ENCODE measurements at regions not wholly inside any gene's neighbourhood (a gene's known extent, or its start where the extent isn't known, plus 50 kb on each side); places are given as distances from the start of the nearest gene placed in this dataset.
"Not testable (repeated sequence)": the region's sequence is repeated elsewhere in the genome, so short reads cannot be mapped to it uniquely, and the experiment has no call there.

GRCh38 chr5:18487928-18488480 lies 853.7 kb downstream of the TAF11L14 start:
- no peak for DNase-seq

DNA sequence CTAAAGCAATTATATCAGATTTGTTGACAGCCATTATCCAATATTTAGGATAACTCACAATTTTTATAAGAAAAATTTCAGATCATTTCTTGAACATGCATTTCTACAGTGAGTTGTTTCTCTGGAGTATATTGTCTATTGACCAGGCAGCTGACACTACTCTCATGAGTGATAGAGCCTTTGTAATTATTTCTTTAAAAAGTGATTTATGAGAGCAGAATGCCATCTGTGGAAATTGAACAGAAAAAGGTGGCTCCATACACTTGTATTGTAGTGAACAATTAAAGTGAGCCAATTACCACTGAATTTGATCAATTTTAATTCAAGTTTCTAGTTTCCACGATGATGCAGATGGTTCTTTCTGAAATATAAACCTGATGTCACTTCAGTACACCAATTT lies 855.4 kb downstream of the TAF11L14 start:
- DNase-seq = no peak

DNA sequence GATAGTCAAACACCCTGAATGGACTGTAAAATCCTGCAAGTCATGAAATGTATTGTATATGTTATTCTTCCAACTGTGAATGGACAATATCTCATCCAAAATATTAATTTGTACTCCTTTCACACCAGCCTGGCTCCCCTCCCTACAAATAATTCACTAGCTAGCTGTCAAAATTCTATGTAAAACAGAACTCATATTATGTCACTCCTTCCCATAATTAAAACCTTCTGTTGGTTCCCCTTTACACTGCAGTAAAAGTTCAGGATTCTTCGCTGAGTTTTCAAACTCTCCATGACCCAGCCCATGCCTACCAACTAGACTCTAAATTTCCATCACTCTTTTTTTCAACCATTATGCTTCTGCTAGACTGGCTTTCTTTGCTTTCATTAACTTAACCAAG lies 857.1 kb downstream of the TAF11L14 start:
- no peak for DNase-seq

DNA sequence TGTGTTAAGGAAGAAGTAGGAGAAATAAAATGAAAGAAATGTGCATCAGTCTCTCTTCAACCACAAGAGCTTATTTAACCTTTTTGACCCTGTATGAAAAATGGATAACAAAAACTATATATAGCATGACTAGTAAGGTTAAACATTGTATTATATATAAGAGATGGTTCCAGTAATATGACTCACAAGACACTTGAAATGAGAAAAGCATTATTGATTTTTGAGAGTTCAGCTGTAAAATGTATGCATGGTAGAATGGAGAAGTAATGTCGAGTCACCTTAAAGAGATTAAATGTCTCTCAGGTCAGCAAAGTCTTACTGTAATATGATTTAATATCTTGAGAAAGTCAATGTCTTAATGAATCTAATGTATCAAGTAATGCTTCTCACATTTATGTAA lies 860.9 kb downstream of the TAF11L14 start:
- no peak for DNase-seq

GRCh38 chr5:18496041-18496440 lies 861.8 kb downstream of the TAF11L14 start:
- no peak for DNase-seq

DNA sequence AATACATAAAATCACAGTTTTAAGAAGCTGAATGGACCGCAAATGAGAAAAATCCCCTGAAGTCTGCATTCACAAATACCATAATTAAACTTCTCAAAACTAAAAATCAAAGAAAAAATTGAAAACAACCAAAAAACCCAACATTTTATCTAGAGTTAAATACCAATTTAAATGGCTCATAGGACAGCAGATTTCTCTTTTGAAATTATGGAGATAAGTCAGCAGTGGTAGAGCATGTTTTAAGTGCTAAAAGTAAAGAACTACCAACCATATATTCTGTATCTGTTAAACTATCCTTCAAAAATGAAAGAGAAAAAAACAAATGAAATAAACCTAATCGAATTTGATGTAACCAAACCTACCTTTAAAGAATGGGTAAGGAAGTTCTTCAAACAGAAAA lies 862.8 kb downstream of the TAF11L14 start:
- DNase-seq = no peak

DNA sequence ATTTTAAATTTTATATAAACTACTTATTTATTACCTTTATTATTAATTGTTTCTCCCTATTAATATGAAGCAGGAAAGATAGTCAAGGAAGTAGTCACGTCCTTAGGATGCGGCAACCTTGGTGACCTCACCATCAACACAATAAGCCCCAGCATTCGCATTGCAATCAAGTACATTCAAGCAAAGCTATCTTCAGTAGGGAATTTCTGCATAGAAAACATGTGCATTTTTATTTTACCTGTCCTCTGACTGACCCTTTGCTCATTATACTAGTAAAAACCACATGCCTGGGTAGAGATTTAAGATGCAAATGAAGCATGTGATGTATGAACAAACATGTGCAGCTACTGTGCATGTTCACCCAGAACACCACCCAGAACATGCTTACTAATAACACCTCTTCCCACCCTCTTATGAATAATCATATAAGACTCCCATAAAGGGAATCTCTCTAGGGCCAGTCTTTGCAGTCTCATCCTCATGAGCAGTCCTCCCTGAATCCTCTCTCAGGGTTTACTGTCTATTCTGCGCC lies 869.6 kb downstream of the TAF11L14 start:
- DNase-seq = no peak

- DNase-seq = no peak
Measured at GRCh38 chr5:18507114-18507513, 872.9 kb downstream of the TAF11L14 start.

DNA sequence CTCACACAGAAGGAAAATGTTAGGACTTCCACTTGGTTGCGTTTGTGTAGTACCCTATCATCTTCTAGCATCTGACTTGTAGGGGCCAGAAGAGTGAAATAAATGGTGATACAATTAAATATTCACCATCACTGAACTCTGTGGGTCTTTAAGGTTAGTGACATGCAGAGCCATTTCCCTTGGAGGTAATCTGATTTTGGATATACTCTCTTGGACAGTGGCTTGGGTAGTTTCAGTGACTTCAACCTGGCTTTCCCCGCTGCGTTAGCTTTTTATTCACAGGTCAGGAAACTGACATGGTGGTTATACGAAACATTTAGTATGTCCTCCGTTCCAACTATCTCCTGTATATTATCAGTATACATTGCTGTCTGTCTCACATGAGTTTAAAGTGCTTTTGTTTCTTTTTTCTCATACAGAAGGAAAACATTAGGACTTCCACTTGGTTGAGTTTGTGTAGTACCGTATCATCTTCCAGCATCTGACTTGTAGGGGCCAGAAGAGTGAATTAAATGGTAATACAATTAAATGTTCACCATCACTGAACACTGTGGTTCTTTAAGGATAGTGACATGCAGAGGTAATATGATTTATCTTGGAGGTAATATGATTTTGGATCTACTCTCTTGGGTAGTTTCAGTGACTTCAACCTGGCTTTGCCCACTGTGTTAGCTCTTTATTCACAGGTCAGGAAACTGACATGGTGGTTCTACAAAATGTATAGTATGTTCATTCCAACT lies 883.6 kb downstream of the TAF11L14 start:
- DNase-seq = no peak

DNA sequence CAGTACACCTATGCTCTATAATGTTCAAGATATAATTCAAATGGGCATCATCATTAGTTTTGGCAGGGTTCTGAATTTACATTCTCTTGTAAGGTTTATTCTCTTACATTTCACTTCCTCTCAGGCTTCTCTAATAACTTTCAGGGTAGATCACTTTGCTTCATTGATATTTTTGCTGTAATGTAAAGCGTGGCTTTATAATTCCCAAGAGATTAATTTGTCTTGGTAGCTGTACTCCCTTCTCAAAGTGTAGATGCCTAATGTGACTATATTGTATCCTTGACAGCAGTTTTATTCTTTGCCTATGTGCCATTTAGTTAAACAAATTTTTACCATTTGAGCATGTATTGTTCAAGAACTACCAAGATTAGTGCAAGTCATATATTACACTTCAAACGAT lies 889.1 kb downstream of the TAF11L14 start:
- no peak for DNase-seq

DNA sequence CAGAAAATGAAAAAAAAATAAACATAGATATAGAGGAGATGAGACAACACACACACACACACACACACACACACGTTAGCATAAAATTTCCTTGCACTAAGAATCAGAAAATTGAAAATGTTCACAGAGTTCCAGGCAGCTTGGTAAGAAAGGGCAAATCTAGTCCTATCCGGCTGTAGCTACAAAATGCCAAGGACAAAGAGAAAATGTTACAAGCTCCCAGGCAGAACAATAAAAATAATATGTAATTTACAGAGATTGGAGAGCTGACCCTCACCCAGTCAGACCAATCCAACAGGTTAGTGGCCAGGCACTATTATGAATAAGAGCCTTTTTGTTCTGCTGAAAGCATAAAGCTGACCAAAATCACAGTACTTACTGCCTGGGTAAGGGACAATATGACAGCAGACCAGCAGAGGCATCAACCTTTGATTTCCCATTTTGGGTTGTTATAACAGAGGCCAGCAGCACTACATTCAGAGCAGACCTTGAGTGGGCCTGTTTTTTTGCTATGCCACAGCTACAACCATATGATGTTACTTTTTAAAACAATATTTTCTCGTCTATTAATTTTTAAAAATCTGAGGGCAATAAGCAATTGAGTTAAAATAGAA lies 892.6 kb downstream of the TAF11L14 start:
- DNase-seq = no peak

- DNase-seq = no peak
Measured at GRCh38 chr5:18533137-18533536, 898.9 kb downstream of the TAF11L14 start.

DNA sequence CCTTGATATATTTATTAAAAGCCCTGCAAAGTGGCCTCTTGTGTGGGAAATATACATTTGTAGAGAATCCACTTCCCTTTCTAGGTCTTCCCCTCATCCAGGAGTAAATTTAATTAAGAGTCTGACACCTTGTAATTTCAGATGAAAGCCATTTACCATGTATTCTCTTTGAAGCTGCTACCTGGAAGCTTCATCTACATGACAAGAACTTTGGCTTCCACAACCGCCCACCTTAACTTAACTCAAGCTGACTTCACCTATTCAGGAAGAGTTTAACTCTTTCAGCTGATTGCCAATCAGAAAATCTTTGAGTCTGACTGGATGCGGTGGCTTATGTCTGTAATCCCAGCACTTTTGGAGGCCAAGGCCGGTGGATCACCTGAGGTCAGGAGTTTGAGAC lies 899.9 kb downstream of the TAF11L14 start:
- DNase-seq = no peak

DNA sequence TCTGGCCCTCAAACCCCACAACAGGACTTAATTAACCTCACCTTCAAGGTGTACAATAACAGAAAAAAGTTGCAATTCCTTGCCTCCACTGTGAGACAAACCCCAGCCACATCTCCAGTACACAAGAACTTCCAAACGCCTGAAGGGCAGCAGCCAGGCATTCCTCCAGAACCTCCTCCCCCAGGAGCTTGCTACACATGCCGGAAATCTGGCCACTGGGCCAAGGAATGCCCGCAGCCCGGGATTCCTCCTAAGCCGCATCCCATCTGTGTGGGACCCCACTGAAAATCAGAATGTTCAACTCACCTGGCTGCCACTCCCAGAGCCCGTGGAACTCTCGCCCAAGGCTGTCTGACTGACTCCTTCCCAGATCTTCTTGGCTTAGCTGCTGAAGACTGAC lies 901.5 kb downstream of the TAF11L14 start:
- not testable (repeated sequence) for DNase-seq

DNA sequence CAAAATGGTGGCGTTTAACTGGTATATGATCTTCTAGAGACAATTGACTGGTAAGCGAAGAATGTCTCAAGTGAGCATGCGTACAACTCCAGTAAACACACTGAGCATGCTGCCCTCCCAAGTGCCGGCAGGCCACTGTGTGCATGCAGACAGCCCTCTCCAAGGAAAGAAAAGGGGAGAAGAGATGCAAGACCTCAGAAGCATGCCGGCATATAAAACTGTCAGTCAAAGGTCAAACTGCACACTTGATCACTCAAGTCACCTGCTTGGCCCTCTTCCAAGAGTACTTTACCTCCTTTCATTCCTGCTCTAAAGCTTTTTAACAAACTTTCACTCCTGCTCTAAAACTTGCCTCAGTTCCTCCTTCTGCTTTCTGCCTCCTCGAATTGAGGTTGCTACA lies 910.2 kb downstream of the TAF11L14 start:
- no peak for DNase-seq

DNA sequence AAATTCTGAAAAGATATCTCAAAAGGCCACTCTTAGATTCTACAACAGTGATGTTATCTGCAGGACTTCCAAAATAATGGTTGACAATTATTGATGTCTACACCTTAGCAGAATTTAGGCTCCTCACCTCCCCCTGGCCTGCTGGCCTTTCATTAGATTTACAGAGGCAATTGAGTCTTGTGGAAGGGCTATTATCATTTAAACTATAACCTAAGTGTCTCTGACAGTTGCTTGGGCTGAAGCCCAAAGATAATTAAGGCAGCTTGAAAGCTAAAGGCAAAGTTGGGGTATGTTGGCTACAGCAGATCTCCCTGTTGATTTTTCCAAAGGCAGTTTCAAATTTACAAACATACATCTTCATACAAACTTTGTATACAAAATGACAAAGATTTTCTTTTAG lies 912.3 kb downstream of the TAF11L14 start:
- no peak for DNase-seq

DNA sequence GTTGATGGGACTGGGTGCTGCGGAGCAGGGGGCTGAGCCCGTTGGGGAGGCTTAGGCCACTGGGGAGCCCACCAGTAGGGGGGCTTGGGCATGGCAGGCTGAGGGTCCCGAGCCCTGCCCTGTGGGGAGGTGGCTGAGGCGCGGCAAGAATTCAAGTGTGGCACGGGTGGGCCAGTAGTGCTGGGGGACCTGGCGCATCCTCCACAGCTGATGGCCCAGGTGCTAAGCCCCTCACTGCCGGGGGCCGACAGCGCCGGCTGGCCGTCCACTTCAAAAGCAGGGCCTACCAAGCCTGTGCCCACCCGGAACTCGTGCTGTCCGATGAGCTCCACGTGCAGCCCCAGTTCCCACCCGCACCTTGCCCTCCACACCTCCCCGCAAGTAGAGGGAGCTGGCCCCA lies 917.5 kb downstream of the TAF11L14 start:
- DNase-seq = no peak

DNA sequence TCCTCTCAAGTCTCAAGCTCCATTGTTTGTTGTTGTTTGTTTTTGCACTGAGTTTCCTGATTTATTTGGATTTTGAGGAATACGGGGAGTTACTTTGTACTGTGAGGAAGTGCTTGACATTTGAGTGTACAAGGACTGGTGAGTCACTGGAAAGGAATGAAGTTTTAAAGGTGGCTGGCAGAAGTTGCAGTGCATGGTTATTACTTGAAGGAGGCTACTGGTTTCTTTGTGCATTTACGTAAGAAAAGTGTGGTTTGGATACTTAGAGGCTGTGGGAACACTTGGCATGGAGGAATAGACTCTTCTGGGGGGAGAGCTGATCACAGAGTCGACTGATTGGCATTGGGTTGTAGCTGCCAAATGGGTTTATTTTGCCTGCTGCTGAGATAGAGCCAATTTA lies 919.0 kb downstream of the TAF11L14 start:
- no peak for DNase-seq

GRCh38 chr5:18560602-18561001 lies 926.3 kb downstream of the TAF11L14 start:
- no peak for DNase-seq

GRCh38 chr5:18563853-18564252 lies 929.6 kb downstream of the TAF11L14 start:
- DNase-seq = no peak

- no peak for DNase-seq
Measured at GRCh38 chr5:18566671-18567070, 932.4 kb downstream of the TAF11L14 start.

- DNase-seq = no peak
Measured at GRCh38 chr5:18576586-18576985, 942.3 kb downstream of the TAF11L14 start.

- no peak for DNase-seq
Measured at GRCh38 chr5:18601185-18601584, 966.9 kb downstream of the TAF11L14 start.

DNA sequence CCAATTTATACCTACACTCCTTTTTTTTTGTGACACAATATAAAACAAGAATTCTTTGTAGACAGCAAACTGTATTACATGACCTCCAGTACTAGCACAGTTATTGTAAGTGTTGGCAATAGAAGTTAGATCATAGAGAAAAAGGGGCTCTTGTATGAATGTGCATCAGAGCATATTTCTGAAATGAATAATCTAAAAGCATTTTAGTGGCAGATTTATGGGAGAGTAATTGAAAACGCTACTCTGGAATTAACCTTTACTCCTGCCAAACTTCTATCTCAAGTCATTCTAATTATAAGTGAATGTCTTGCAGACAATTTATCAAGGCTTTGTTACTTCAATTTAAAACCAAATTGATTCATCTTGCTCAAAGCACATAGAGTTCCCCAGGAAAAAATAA lies 968.1 kb downstream of the TAF11L14 start:
- no peak for DNase-seq
